DOHH2 (cell line): ENCODE measurements at regions not wholly inside any gene's neighbourhood (a gene's known extent, or its start where the extent isn't known, plus 50 kb on each side); places are given as distances from the start of the nearest gene placed in this dataset.

ENCODE experiments used
- EZH2phosphoT487 ChIP-seq: fragments of 200-600 bp; sonication (generic); IDR thresholded peaks from 2 replicates; pipeline ENCODE4 v1.6.1; 2017; ENCODE audit warnings: borderline replicate concordance, mild to moderate bottlenecking, antibody characterized with exemption, low read length, moderate library complexity, mixed read lengths
- TF ChIP-seq, protein P1 (sequence below): fragments of 200-600 bp; sonication (generic); IDR thresholded peaks from one replicate; pipeline ENCODE4 v1.5.1; 2014; ENCODE audit warnings: antibody characterized with exemption, mild to moderate bottlenecking, low read depth, low read length; ENCODE audit not compliant: poor library complexity, severe bottlenecking

DNA sequence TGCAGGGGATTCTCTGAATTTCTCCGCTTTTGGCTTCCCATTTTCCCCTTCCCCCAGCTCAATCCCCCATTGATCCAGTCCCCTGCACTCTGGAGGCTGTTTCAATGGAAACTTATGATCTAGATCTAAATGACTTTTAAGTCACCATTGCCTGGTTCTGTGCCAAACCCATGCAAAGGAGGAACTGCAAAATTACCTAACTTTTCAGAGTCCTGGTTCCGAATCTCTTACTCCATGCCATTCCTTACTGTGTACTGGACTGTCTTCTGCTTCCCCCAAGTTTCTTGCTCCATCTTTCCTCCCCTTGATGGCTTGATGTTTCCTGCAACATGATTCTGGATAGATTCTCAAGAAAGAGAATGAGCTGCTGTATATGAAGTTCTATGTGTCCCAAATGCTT is 327.8 kb downstream of the MIAT start:
- TF ChIP-seq, protein P1, sequence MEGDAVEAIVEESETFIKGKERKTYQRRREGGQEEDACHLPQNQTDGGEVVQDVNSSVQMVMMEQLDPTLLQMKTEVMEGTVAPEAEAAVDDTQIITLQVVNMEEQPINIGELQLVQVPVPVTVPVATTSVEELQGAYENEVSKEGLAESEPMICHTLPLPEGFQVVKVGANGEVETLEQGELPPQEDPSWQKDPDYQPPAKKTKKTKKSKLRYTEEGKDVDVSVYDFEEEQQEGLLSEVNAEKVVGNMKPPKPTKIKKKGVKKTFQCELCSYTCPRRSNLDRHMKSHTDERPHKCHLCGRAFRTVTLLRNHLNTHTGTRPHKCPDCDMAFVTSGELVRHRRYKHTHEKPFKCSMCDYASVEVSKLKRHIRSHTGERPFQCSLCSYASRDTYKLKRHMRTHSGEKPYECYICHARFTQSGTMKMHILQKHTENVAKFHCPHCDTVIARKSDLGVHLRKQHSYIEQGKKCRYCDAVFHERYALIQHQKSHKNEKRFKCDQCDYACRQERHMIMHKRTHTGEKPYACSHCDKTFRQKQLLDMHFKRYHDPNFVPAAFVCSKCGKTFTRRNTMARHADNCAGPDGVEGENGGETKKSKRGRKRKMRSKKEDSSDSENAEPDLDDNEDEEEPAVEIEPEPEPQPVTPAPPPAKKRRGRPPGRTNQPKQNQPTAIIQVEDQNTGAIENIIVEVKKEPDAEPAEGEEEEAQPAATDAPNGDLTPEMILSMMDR, result no peak
- TF ChIP-seq EZH2phosphoT487, result no peak
